ENCODE measurements at regions not wholly inside any gene's neighbourhood (a gene's known extent, or its start where the extent isn't known, plus 50 kb on each side); places are given as distances from the start of the nearest gene placed in this dataset.

DNA sequence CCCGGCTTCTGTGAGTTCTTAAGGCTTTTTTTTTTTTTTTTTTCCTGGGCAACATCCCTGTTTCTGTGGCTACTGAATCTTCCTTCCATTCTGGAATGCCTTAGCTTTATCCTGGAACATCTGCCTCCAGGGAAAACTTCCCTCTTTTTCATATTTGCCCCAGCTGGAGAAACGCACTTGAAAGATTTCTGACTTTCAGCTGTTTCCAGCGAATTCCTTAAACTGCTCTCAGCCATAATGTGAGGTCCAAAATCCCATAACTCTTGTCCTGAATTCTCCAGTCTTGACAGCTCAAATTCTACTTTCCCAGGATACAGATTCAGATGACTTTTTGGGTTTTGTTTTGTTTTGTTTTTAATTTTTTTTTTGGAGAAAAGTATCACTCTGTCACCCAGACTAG is 263.6 kb upstream of the AUTS2 start:
- DNase-seq (ENCODE audit: extremely low read depth, low read depth), result no peak
- no peak for TF ChIP-seq CTCF (IDR thresholded peaks at IDR 0.05; ENCODE audit: low read depth, low read length)

GRCh38 chr7:69335331-69335730 is 262.9 kb upstream of the AUTS2 start:
- no peak for TF ChIP-seq CTCF (IDR thresholded peaks at IDR 0.05; ENCODE audit: low read depth, low read length)
- no peak for DNase-seq (ENCODE audit: extremely low read depth, low read depth)

DNA sequence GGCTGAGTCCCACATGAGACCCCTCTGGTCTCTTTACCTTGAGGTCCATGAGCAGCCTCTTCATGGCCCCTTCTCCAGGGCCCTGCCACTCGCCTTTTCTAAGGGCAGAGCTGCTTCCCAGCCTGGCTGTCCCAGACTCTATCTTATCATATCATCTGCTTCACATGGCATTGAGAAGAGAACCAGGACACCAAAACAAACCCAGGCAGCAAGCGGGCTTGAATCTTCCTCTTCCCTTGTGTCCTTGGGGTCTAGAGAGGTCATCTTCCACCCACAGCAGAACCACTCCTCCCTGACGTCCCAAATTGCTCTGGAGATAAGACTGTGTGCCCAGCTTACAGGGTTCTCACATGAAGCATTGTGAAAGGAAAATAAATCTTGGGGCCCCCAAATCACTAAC is 261.3 kb upstream of the AUTS2 start:
- no peak for DNase-seq (ENCODE audit: extremely low read depth, low read depth)
- TF ChIP-seq CTCF (IDR thresholded peaks at IDR 0.05; ENCODE audit: low read depth, low read length), result no peak

- no peak for TF ChIP-seq CTCF (IDR thresholded peaks at IDR 0.05; ENCODE audit: low read depth, low read length)
- no peak for DNase-seq (ENCODE audit: extremely low read depth, low read depth)
Measured at GRCh38 chr7:69338144-69338543, 260.1 kb upstream of the AUTS2 start.

DNA sequence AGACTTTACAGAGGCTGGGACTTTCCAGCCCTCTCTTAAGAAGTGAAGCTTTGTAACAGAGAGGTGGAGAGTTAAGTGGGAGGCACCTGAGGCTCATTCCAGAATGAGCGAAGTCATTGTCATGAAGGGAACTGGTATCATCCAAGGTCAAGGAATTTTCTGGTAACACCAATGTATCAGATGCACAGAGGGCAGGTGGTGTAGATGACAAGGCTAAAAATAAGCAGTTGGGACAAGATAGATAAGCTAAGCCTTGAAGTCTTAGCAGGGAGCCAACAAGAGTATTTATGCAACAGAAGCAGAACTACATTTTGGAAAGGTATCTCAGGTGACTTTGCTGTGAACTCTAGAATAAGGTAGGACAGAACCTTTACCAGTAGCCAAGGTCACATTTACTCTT is 257.0 kb upstream of the AUTS2 start:
- no peak for TF ChIP-seq CTCF (IDR thresholded peaks at IDR 0.05; ENCODE audit: low read depth, low read length)
- no peak for DNase-seq (ENCODE audit: extremely low read depth, low read depth)

- no peak for DNase-seq (ENCODE audit: extremely low read depth, low read depth)
- TF ChIP-seq CTCF (IDR thresholded peaks at IDR 0.05; ENCODE audit: low read depth, low read length), result no peak
Measured at GRCh38 chr7:69342154-69342884, 256.0 kb upstream of the AUTS2 start.

DNA sequence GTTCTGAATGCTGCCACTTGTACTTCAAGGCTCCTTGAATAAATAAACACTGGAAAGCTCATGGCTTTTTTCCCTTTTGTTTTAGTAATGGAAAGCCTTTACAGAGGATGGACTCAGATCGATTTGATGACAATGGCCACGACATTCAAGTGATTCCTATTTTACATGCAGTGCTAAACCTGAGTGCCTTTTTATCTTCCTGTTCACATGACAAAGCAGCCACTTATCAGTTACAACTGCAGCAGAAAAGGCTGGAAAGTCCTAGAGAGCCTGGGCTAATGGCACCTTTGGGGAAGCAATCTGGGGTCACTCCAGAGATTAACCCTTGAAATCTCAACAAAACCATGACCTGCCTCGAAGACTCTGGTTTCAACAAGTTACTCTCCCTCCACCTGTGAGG is 249.0 kb upstream of the AUTS2 start:
- TF ChIP-seq CTCF (IDR thresholded peaks at IDR 0.05; ENCODE audit: low read depth, low read length), result no peak
- no peak for DNase-seq (ENCODE audit: extremely low read depth, low read depth)

Data from AG09319 (cell line).